ENCODE measurements at regions not wholly inside any gene's neighbourhood (a gene's known extent, or its start where the extent isn't known, plus 50 kb on each side); places are given as distances from the start of the nearest gene placed in this dataset.

- no peaks in the 10 kb centered on the region for H3K9me3 ChIP-seq
- H3K4me3 ChIP-seq (ENCODE audit: low read depth, low read length) = no peak overlapping the region
- no TSS peak for BruUV-seq (replicated peaks)
- ChIA-PET CTCF (no interaction called here), POLR2A (no interaction called here)
- no peaks in the 10 kb centered on the region for H3K36me3 ChIP-seq (ENCODE audit: control insufficient read depth, insufficient read depth, low read length)
- H3K4me3 Mint-ChIP-seq (ENCODE audit: unreplicated experiment) = no peak overlapping the region
- intact Hi-C loops (cut with micrococcal nuclease; ENCODE audit: unreplicated experiment) = no loop called here
- no peaks in the 10 kb centered on the region for H3K27me3 ChIP-seq (replicated peaks; ENCODE audit: control insufficient read depth, insufficient read depth, low read length)
- no peaks in the 10 kb centered on the region for H3K4me1 Mint-ChIP-seq (ENCODE audit: low read depth, unreplicated experiment)
- no peak overlapping the region for H3K27ac Mint-ChIP-seq (ENCODE audit: unreplicated experiment)
- H3K27me3 Mint-ChIP-seq (ENCODE audit: insufficient read depth, unreplicated experiment) = peaks cover 6% of the 10 kb centered on the region
- H3K36me3 Mint-ChIP-seq (ENCODE audit: insufficient read depth, unreplicated experiment) = no peaks in the 10 kb centered on the region
- no peak for TF ChIP-seq CTCF (IDR thresholded peaks at IDR 0.05; ENCODE audit: insufficient read depth in 1 of 2, low read depth in 1 of 2, low read length in 1 of 2, severe bottlenecking in 1 of 2, unreplicated experiment in 1 of 2)
- H3K4me1 ChIP-seq = no peaks in the 10 kb centered on the region
- H3K9me3 Mint-ChIP-seq (ENCODE audit: unreplicated experiment) = no peaks in the 10 kb centered on the region
- no peak for DNase-seq
Observed at GRCh38 chr4:181372014-181372413, 871.2 kb upstream of the TENM3 start.

GRCh38 chr4:181376058-181376457, 867.1 kb upstream of the TENM3 start:
- H3K27ac Mint-ChIP-seq (ENCODE audit: unreplicated experiment) = no peak overlapping the region
- no peaks in the 10 kb centered on the region for H3K4me1 Mint-ChIP-seq (ENCODE audit: low read depth, unreplicated experiment)
- Histone ChIP-seq H3K9me3 (no peaks in the 10 kb centered on the region), H3K4me3 (ENCODE audit: low read depth, low read length) (no peak overlapping the region), H3K4me1 (no peaks in the 10 kb centered on the region), H3K36me3 (ENCODE audit: control insufficient read depth, insufficient read depth, low read length) (no peaks in the 10 kb centered on the region), H3K27me3 (replicated peaks; ENCODE audit: control insufficient read depth, insufficient read depth, low read length) (no peaks in the 10 kb centered on the region)
- TF ChIP-seq CTCF (IDR thresholded peaks at IDR 0.05; ENCODE audit: insufficient read depth in 1 of 2, low read depth in 1 of 2, low read length in 1 of 2, severe bottlenecking in 1 of 2, unreplicated experiment in 1 of 2) = no peak
- ChIA-PET CTCF (no interaction called here), POLR2A (no interaction called here)
- no peak overlapping the region for H3K4me3 Mint-ChIP-seq (ENCODE audit: unreplicated experiment)
- no TSS peak for BruUV-seq (replicated peaks)
- DNase-seq = no peak
- H3K9me3 Mint-ChIP-seq (ENCODE audit: unreplicated experiment) = peaks cover 2% of the 10 kb centered on the region
- peaks cover 6% of the 10 kb centered on the region for H3K27me3 Mint-ChIP-seq (ENCODE audit: insufficient read depth, unreplicated experiment)
- intact Hi-C loops (cut with micrococcal nuclease; ENCODE audit: unreplicated experiment) = no loop called here
- no peaks in the 10 kb centered on the region for H3K36me3 Mint-ChIP-seq (ENCODE audit: insufficient read depth, unreplicated experiment)

- BruUV-seq (replicated peaks) = no TSS peak
- intact Hi-C loops (cut with micrococcal nuclease; ENCODE audit: unreplicated experiment) = no loop called here
- H3K4me3 ChIP-seq (ENCODE audit: low read depth, low read length) = no peak overlapping the region
- Mint-ChIP-seq H3K36me3 (ENCODE audit: insufficient read depth, unreplicated experiment) (no peaks in the 10 kb centered on the region), H3K4me1 (ENCODE audit: low read depth, unreplicated experiment) (no peaks in the 10 kb centered on the region), H3K9me3 (ENCODE audit: unreplicated experiment) (no peaks in the 10 kb centered on the region), H3K27ac (ENCODE audit: unreplicated experiment) (no peak overlapping the region), H3K27me3 (ENCODE audit: insufficient read depth, unreplicated experiment) (peaks cover 2% of the 10 kb centered on the region), H3K4me3 (ENCODE audit: unreplicated experiment) (no peak overlapping the region)
- H3K36me3 ChIP-seq (ENCODE audit: control insufficient read depth, insufficient read depth, low read length) = no peaks in the 10 kb centered on the region
- no peak for DNase-seq
- ChIA-PET POLR2A (no interaction called here), CTCF (no interaction called here)
- H3K9me3 ChIP-seq = no peaks in the 10 kb centered on the region
- no peaks in the 10 kb centered on the region for H3K27me3 ChIP-seq (replicated peaks; ENCODE audit: control insufficient read depth, insufficient read depth, low read length)
- H3K4me1 ChIP-seq = no peaks in the 10 kb centered on the region
- TF ChIP-seq CTCF (IDR thresholded peaks at IDR 0.05; ENCODE audit: insufficient read depth in 1 of 2, low read depth in 1 of 2, low read length in 1 of 2, severe bottlenecking in 1 of 2, unreplicated experiment in 1 of 2) = no peak
Observed at GRCh38 chr4:181388061-181388460, 855.1 kb upstream of the TENM3 start.

Measured in Caco-2 (cell line).